ENCODE measurements at regions not wholly inside any gene's neighbourhood (a gene's known extent, or its start where the extent isn't known, plus 50 kb on each side); places are given as distances from the start of the nearest gene placed in this dataset.

DNA sequence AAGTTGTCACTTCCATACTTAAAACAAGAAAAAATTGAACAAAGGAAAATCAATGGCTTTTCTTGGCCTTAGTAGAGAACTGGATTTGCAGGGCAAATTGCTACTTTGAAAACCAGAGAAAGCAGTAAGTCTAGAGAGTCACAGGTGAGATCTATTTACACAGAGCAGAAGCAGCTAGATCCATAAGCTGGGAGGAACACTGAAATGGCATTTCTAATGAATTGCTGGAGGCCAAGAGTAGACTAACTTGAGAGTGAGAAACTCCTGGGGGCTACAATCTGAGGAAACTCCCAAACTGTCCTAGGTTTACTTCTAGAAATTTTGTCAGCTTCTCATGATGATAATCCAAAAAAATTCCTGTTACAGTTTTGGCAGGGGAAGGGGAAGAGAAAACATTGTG lies 133.3 kb downstream of the SPCS3 start:
- TF ChIP-seq, protein P1, sequence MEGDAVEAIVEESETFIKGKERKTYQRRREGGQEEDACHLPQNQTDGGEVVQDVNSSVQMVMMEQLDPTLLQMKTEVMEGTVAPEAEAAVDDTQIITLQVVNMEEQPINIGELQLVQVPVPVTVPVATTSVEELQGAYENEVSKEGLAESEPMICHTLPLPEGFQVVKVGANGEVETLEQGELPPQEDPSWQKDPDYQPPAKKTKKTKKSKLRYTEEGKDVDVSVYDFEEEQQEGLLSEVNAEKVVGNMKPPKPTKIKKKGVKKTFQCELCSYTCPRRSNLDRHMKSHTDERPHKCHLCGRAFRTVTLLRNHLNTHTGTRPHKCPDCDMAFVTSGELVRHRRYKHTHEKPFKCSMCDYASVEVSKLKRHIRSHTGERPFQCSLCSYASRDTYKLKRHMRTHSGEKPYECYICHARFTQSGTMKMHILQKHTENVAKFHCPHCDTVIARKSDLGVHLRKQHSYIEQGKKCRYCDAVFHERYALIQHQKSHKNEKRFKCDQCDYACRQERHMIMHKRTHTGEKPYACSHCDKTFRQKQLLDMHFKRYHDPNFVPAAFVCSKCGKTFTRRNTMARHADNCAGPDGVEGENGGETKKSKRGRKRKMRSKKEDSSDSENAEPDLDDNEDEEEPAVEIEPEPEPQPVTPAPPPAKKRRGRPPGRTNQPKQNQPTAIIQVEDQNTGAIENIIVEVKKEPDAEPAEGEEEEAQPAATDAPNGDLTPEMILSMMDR (conservative IDR thresholded peaks at IDR 0.05), result no peak
- TF ChIP-seq EZH2 (IDR thresholded peaks at IDR 0.05; ENCODE audit: low read depth), result no peak
